GM19328 (cell line): ENCODE measurements at regions not wholly inside any gene's neighbourhood (a gene's known extent, or its start where the extent isn't known, plus 50 kb on each side); places are given as distances from the start of the nearest gene placed in this dataset.

Experiments
- ATAC-seq: cut with Tn5 transposase; IDR thresholded peaks from one replicate; pipeline ENCODE4 v1.9.1; 2021; ENCODE audit warnings: mild to moderate bottlenecking, moderate library complexity; ENCODE audit not compliant: unreplicated experiment

- no peak for ATAC-seq
Measured at GRCh38 chr15:47824147-47824546, 106.8 kb downstream of the SEMA6D start.

- no peak for ATAC-seq
Measured at GRCh38 chr15:47829667-47830066, 112.4 kb downstream of the SEMA6D start.

GRCh38 chr15:47834093-47834492, 116.8 kb downstream of the SEMA6D start:
- no peak for ATAC-seq

GRCh38 chr15:47839233-47839825, 122.0 kb downstream of the SEMA6D start:
- ATAC-seq: no peak

GRCh38 chr15:47843124-47843663, 125.9 kb downstream of the SEMA6D start:
- no peak for ATAC-seq

GRCh38 chr15:47844437-47844836, 127.1 kb downstream of the SEMA6D start:
- no peak for ATAC-seq

- no peak for ATAC-seq
Measured at GRCh38 chr15:47846128-47846868, 129.0 kb downstream of the SEMA6D start.

- ATAC-seq: no peak
Measured at GRCh38 chr15:47846876-47847275, 129.6 kb downstream of the SEMA6D start.

GRCh38 chr15:47856071-47856470, 138.8 kb downstream of the SEMA6D start:
- ATAC-seq: no peak

- ATAC-seq: no peak
Measured at GRCh38 chr15:47857014-47857775, 139.9 kb downstream of the SEMA6D start.

GRCh38 chr15:47857776-47858167, 140.5 kb downstream of the SEMA6D start:
- ATAC-seq: no peak

- no peak for ATAC-seq
Measured at GRCh38 chr15:47861111-47861903, 144.0 kb downstream of the SEMA6D start.

GRCh38 chr15:47862402-47862801, 145.1 kb downstream of the SEMA6D start:
- ATAC-seq: no peak

GRCh38 chr15:47866446-47866845, 149.1 kb downstream of the SEMA6D start:
- no peak for ATAC-seq

GRCh38 chr15:47870300-47870955, 153.1 kb downstream of the SEMA6D start:
- ATAC-seq: no peak

GRCh38 chr15:47870956-47871625, 153.8 kb downstream of the SEMA6D start:
- ATAC-seq: no peak

GRCh38 chr15:47872208-47872607, 154.9 kb downstream of the SEMA6D start:
- ATAC-seq: no peak

GRCh38 chr15:47872869-47873432, 155.6 kb downstream of the SEMA6D start:
- no peak for ATAC-seq

GRCh38 chr15:47876986-47877385, 159.7 kb downstream of the SEMA6D start:
- no peak for ATAC-seq
